ENCODE measurements at regions not wholly inside any gene's neighbourhood (a gene's known extent, or its start where the extent isn't known, plus 50 kb on each side); places are given as distances from the start of the nearest gene placed in this dataset.

GRCh38 chr17:63306855-63307254, 139.3 kb downstream of the CYB561 start:
- Histone ChIP-seq H3K36me3 (ENCODE audit: insufficient read depth, low read length) (no peaks in the 10 kb centered on the region), H4K20me1 (ENCODE audit: insufficient read depth, low read length) (peaks cover 2% of the 10 kb centered on the region), H2AFZ (ENCODE audit: low read length) (no peak overlapping the region), H3K4me1 (ENCODE audit: insufficient read depth, low read length) (peaks cover 5% of the 10 kb centered on the region), H3K79me2 (ENCODE audit: insufficient read depth, low read length) (peaks cover 29% of the 10 kb centered on the region), H3K4me3 (ENCODE audit: insufficient read depth, low read length) (no peak overlapping the region), H3K4me2 (ENCODE audit: insufficient read depth, low read length) (no peak overlapping the region), H3K27me3 (ENCODE audit: insufficient read depth, low read length) (no peaks in the 10 kb centered on the region), H3K27ac (ENCODE audit: low read depth, low read length) (no peak overlapping the region), H3K9me3 (ENCODE audit: low read depth, low read length) (no peaks in the 10 kb centered on the region)
- no peak for DNase-seq (ENCODE audit: insufficient read length, low spot score, missing footprints)
- TF ChIP-seq CTCF (IDR thresholded peaks at IDR 0.05; ENCODE audit: extremely low read depth, low read depth, low read length): no peak

- no peak overlapping the region for H3K27ac ChIP-seq (ENCODE audit: low read depth, low read length)
- no peak overlapping the region for H3K4me2 ChIP-seq (ENCODE audit: insufficient read depth, low read length)
- H4K20me1 ChIP-seq (ENCODE audit: insufficient read depth, low read length): peaks cover 2% of the 10 kb centered on the region
- peaks cover 24% of the 10 kb centered on the region for H3K79me2 ChIP-seq (ENCODE audit: insufficient read depth, low read length)
- DNase-seq (ENCODE audit: insufficient read length, low spot score, missing footprints): no peak
- H3K27me3 ChIP-seq (ENCODE audit: insufficient read depth, low read length): no peaks in the 10 kb centered on the region
- TF ChIP-seq CTCF (IDR thresholded peaks at IDR 0.05; ENCODE audit: extremely low read depth, low read depth, low read length): no peak
- H3K9me3 ChIP-seq (ENCODE audit: low read depth, low read length): no peaks in the 10 kb centered on the region
- H2AFZ ChIP-seq (ENCODE audit: low read length): no peak overlapping the region
- H3K4me1 ChIP-seq (ENCODE audit: insufficient read depth, low read length): peaks cover 5% of the 10 kb centered on the region
- H3K4me3 ChIP-seq (ENCODE audit: insufficient read depth, low read length): no peak overlapping the region
- no peaks in the 10 kb centered on the region for H3K36me3 ChIP-seq (ENCODE audit: insufficient read depth, low read length)
Measured at GRCh38 chr17:63308272-63308671, 137.8 kb downstream of the CYB561 start.

GRCh38 chr17:63309021-63309420, 137.1 kb downstream of the CYB561 start:
- peaks cover 5% of the 10 kb centered on the region for H3K4me1 ChIP-seq (ENCODE audit: insufficient read depth, low read length)
- peaks cover 18% of the 10 kb centered on the region for H3K79me2 ChIP-seq (ENCODE audit: insufficient read depth, low read length)
- no peaks in the 10 kb centered on the region for H3K9me3 ChIP-seq (ENCODE audit: low read depth, low read length)
- peaks cover 2% of the 10 kb centered on the region for H4K20me1 ChIP-seq (ENCODE audit: insufficient read depth, low read length)
- no peaks in the 10 kb centered on the region for H3K36me3 ChIP-seq (ENCODE audit: insufficient read depth, low read length)
- H3K4me2 ChIP-seq (ENCODE audit: insufficient read depth, low read length): peak overlapping the region; percentile 44
- DNase-seq (ENCODE audit: insufficient read length, low spot score, missing footprints): no peak
- H3K4me3 ChIP-seq (ENCODE audit: insufficient read depth, low read length): no peak overlapping the region
- TF ChIP-seq CTCF (IDR thresholded peaks at IDR 0.05; ENCODE audit: extremely low read depth, low read depth, low read length): no peak
- H2AFZ ChIP-seq (ENCODE audit: low read length): no peak overlapping the region
- H3K27ac ChIP-seq (ENCODE audit: low read depth, low read length): no peak overlapping the region
- no peaks in the 10 kb centered on the region for H3K27me3 ChIP-seq (ENCODE audit: insufficient read depth, low read length)

GRCh38 chr17:63311416-63311937, 134.6 kb downstream of the CYB561 start:
- Histone ChIP-seq H3K4me3 (ENCODE audit: insufficient read depth, low read length) (no peak overlapping the region), H4K20me1 (ENCODE audit: insufficient read depth, low read length) (no peaks in the 10 kb centered on the region), H3K27me3 (ENCODE audit: insufficient read depth, low read length) (no peaks in the 10 kb centered on the region), H3K36me3 (ENCODE audit: insufficient read depth, low read length) (peaks cover 15% of the 10 kb centered on the region), H3K9me3 (ENCODE audit: low read depth, low read length) (no peaks in the 10 kb centered on the region), H3K27ac (ENCODE audit: low read depth, low read length) (no peak overlapping the region), H3K4me2 (ENCODE audit: insufficient read depth, low read length) (no peak overlapping the region), H3K79me2 (ENCODE audit: insufficient read depth, low read length) (peaks cover 2% of the 10 kb centered on the region), H2AFZ (ENCODE audit: low read length) (no peak overlapping the region), H3K4me1 (ENCODE audit: insufficient read depth, low read length) (peaks cover 5% of the 10 kb centered on the region)
- no peak for DNase-seq (ENCODE audit: insufficient read length, low spot score, missing footprints)
- no peak for TF ChIP-seq CTCF (IDR thresholded peaks at IDR 0.05; ENCODE audit: extremely low read depth, low read depth, low read length)
